ENCODE measurements at regions not wholly inside any gene's neighbourhood (a gene's known extent, or its start where the extent isn't known, plus 50 kb on each side); places are given as distances from the start of the nearest gene placed in this dataset.

- TF ChIP-seq CTCF (IDR thresholded peaks at IDR 0.05) (peak; percentile 13; the same call in 1 of the 2 replicates), SMC3 (IDR thresholded peaks at IDR 0.05; ENCODE audit: low read depth, low read length) (no peak)
Measured at GRCh38 chr3:63142681-63143080, 135.4 kb upstream of the SYNPR start.

Data from SK-N-SH (cell line).